ENCODE measurements at regions not wholly inside any gene's neighbourhood (a gene's known extent, or its start where the extent isn't known, plus 50 kb on each side); places are given as distances from the start of the nearest gene placed in this dataset.

GRCh38 chr1:239301251-239301650, 85.1 kb upstream of the CHRM3 start:
- Histone ChIP-seq H3K4me1 (no peaks in the 10 kb centered on the region), H3K27me3 (no peaks in the 10 kb centered on the region), H3K9me3 (no peaks in the 10 kb centered on the region), H3K36me3 (no peaks in the 10 kb centered on the region), H3K27ac (no peak overlapping the region), H3K4me3 (no peak overlapping the region)
- TF ChIP-seq POLR2A (IDR thresholded peaks at IDR 0.05) (no peak), CTCF (IDR thresholded peaks at IDR 0.05) (no peak), POLR2AphosphoS5 (IDR thresholded peaks at IDR 0.05; ENCODE audit: insufficient read depth in 1 of 2, low read depth in 1 of 2) (no peak)
- no peak for DNase-seq (ENCODE audit: extremely low spot score in 2 of 2)
- intact Hi-C loops (cut with DNase I) = no loop called here

- no peak for TF ChIP-seq POLR2AphosphoS5 (IDR thresholded peaks at IDR 0.05; ENCODE audit: insufficient read depth in 1 of 2, low read depth in 1 of 2)
- TF ChIP-seq POLR2A (IDR thresholded peaks at IDR 0.05) = no peak
- TF ChIP-seq CTCF (IDR thresholded peaks at IDR 0.05) = no peak
- intact Hi-C loops (cut with DNase I) = no loop called here
- Histone ChIP-seq H3K36me3 (no peaks in the 10 kb centered on the region), H3K27me3 (no peaks in the 10 kb centered on the region), H3K27ac (no peak overlapping the region), H3K4me1 (no peaks in the 10 kb centered on the region), H3K4me3 (no peak overlapping the region), H3K9me3 (no peaks in the 10 kb centered on the region)
- DNase-seq (ENCODE audit: extremely low spot score in 2 of 2) = no peak
Measured at GRCh38 chr1:239297910-239298309, 88.5 kb upstream of the CHRM3 start.

- DNase-seq (ENCODE audit: extremely low spot score in 2 of 2) = no peak
- Histone ChIP-seq H3K4me3 (no peak overlapping the region), H3K27ac (no peak overlapping the region), H3K4me1 (no peaks in the 10 kb centered on the region), H3K9me3 (no peaks in the 10 kb centered on the region), H3K27me3 (no peaks in the 10 kb centered on the region), H3K36me3 (no peaks in the 10 kb centered on the region)
- TF ChIP-seq POLR2A (IDR thresholded peaks at IDR 0.05) (no peak), POLR2AphosphoS5 (IDR thresholded peaks at IDR 0.05; ENCODE audit: insufficient read depth in 1 of 2, low read depth in 1 of 2) (no peak), CTCF (IDR thresholded peaks at IDR 0.05) (no peak)
- intact Hi-C loops (cut with DNase I) = no loop called here
Measured at GRCh38 chr1:239293350-239294110, 92.8 kb upstream of the CHRM3 start.

- no peak for TF ChIP-seq POLR2AphosphoS5 (IDR thresholded peaks at IDR 0.05; ENCODE audit: insufficient read depth in 1 of 2, low read depth in 1 of 2)
- no peak for TF ChIP-seq POLR2A (IDR thresholded peaks at IDR 0.05)
- no peak for TF ChIP-seq CTCF (IDR thresholded peaks at IDR 0.05)
- H3K27me3 ChIP-seq = no peaks in the 10 kb centered on the region
- no peak overlapping the region for H3K4me3 ChIP-seq
- DNase-seq (ENCODE audit: extremely low spot score in 2 of 2) = no peak
- H3K36me3 ChIP-seq = no peaks in the 10 kb centered on the region
- intact Hi-C loops (cut with DNase I) = no loop called here
- no peaks in the 10 kb centered on the region for H3K4me1 ChIP-seq
- H3K27ac ChIP-seq = no peak overlapping the region
- no peaks in the 10 kb centered on the region for H3K9me3 ChIP-seq
Measured at GRCh38 chr1:239288820-239289554, 97.4 kb upstream of the CHRM3 start.

- intact Hi-C loops (cut with DNase I) = no loop called here
- no peaks in the 10 kb centered on the region for H3K9me3 ChIP-seq
- no peak overlapping the region for H3K4me3 ChIP-seq
- no peaks in the 10 kb centered on the region for H3K36me3 ChIP-seq
- no peak for DNase-seq (ENCODE audit: extremely low spot score in 2 of 2)
- no peaks in the 10 kb centered on the region for H3K27me3 ChIP-seq
- no peak for TF ChIP-seq POLR2AphosphoS5 (IDR thresholded peaks at IDR 0.05; ENCODE audit: insufficient read depth in 1 of 2, low read depth in 1 of 2)
- no peak for TF ChIP-seq POLR2A (IDR thresholded peaks at IDR 0.05)
- TF ChIP-seq CTCF (IDR thresholded peaks at IDR 0.05) = no peak
- no peak overlapping the region for H3K27ac ChIP-seq
- H3K4me1 ChIP-seq = no peaks in the 10 kb centered on the region
Measured at GRCh38 chr1:239287296-239287695, 99.1 kb upstream of the CHRM3 start.

Data from vagina (tissue), 2 donors.